Activated CD8-positive, alpha-beta memory T cell treated with anti-CD3 and anti-CD28 coated beads, Interleukin-2, amount 10 ng/mL, durations not matched to agents 7 days and 5 days (primary cell): ENCODE measurements at regions not wholly inside any gene's neighbourhood (a gene's known extent, or its start where the extent isn't known, plus 50 kb on each side); places are given as distances from the start of the nearest gene placed in this dataset.

Experiments
- ATAC-seq: fragments of 150-1000 bp; cut with Tn5 transposase; one replicate; pipeline ENCODE4 v1.10.0; 2021; ENCODE audit warnings: moderate library complexity
- CTCF ChIA-PET: fragments of 350-600 bp; sonication (Branson Sonifier 250); formaldehyde crosslinking; loops from one replicate; lab custom pipeline; 2021; ENCODE audit warnings: antibody characterized with exemption; lab: Charles Lee
- DNase-seq: peaks from one replicate; pipeline ENCODE4 v3.0.0-alpha.2; 2020
- H3K27ac Mint-ChIP-seq: one replicate; pipeline ENCODE4 v1.8.0; 2021; ENCODE audit warnings: mild to moderate bottlenecking, mixed read lengths
- H3K27me3 Mint-ChIP-seq: one replicate; pipeline ENCODE4 v1.8.0; 2021; ENCODE audit warnings: mixed read lengths
- H3K36me3 Mint-ChIP-seq: one replicate; pipeline ENCODE4 v1.8.0; 2021; ENCODE audit warnings: mild to moderate bottlenecking, mixed read lengths
- H3K4me1 Mint-ChIP-seq: one replicate; pipeline ENCODE4 v1.8.0; 2021; ENCODE audit warnings: mixed read lengths
- H3K4me3 Mint-ChIP-seq: one replicate; pipeline ENCODE4 v1.8.0; 2021; ENCODE audit warnings: mild to moderate bottlenecking, moderate library complexity, mixed read lengths
- H3K9me3 Mint-ChIP-seq: one replicate; pipeline ENCODE4 v1.8.0; 2022; ENCODE audit warnings: low read depth, mixed read lengths

DNA sequence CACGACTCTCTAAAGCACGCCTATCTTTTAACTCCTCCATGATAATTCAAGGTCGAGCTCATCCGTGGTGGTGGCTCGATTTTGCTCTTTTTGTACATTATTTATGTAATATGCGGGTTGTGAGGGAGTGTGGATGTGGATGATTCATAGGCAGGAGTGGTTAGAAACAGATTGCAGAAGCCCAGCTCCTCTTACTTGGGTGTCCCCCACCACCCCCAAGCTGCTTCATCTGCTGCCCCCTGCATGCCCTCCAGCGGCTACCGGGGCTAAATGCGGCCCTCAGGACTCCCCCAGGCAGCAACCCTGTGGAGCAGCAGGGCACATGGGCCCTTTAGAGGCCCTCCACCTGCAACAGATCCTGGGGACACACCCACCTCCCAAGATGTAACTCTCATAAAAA is 111.5 kb upstream of the SELENOK start:
- no peaks in the 10 kb centered on the region for H3K27me3 Mint-ChIP-seq
- H3K9me3 Mint-ChIP-seq, result no peaks in the 10 kb centered on the region
- H3K4me1 Mint-ChIP-seq, result no peaks in the 10 kb centered on the region
- DNase-seq (no peak), ATAC-seq (no peak)
- CTCF ChIA-PET, result no interaction called here
- H3K4me3 Mint-ChIP-seq, result no peak overlapping the region
- no peaks in the 10 kb centered on the region for H3K36me3 Mint-ChIP-seq
- no peak overlapping the region for H3K27ac Mint-ChIP-seq

- CTCF ChIA-PET, result no interaction called here
- Mint-ChIP-seq H3K27ac (no peak overlapping the region), H3K27me3 (no peaks in the 10 kb centered on the region), H3K4me1 (no peaks in the 10 kb centered on the region), H3K9me3 (no peaks in the 10 kb centered on the region), H3K4me3 (no peak overlapping the region), H3K36me3 (no peaks in the 10 kb centered on the region)
- DNase-seq (no peak), ATAC-seq (no peak)
These were observed 108.1 kb upstream of the SELENOK start for GRCh38 chr3:53999725-54000124.

DNA sequence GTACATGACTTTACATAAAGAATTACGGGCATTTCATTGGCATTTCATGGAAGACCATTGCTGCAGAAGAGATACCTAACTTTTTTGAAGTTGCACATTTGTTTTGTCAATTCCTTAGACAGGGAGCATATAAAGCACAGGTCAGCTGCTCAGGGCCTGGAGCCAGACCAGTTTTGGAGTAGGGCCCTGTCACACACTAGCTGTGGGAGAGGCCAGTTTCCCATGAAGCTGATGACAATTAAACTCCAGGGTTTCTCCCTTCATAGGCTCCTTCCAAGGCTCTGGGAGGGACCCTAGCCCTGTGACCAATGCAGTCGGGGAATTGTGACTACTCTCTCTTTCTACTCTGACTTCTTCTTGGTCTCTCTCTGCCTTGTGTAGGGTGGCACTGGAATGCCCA is 107.3 kb upstream of the SELENOK start:
- Mint-ChIP-seq H3K27me3 (no peaks in the 10 kb centered on the region), H3K9me3 (no peaks in the 10 kb centered on the region), H3K4me3 (no peak overlapping the region), H3K27ac (no peak overlapping the region), H3K4me1 (no peaks in the 10 kb centered on the region), H3K36me3 (no peaks in the 10 kb centered on the region)
- DNase-seq (no peak), ATAC-seq (no peak)
- CTCF ChIA-PET, result no interaction called here

GRCh38 chr3:53997476-53997875 is 105.8 kb upstream of the SELENOK start:
- Mint-ChIP-seq H3K9me3 (no peaks in the 10 kb centered on the region), H3K36me3 (no peaks in the 10 kb centered on the region), H3K4me1 (no peaks in the 10 kb centered on the region), H3K27me3 (no peaks in the 10 kb centered on the region), H3K4me3 (no peak overlapping the region), H3K27ac (no peak overlapping the region)
- CTCF ChIA-PET, result no interaction called here
- no peak for ATAC-seq
- DNase-seq, result no peak

GRCh38 chr3:53996141-53996874 is 104.6 kb upstream of the SELENOK start:
- H3K4me1 Mint-ChIP-seq, result no peaks in the 10 kb centered on the region
- no peak for ATAC-seq
- H3K4me3 Mint-ChIP-seq, result no peak overlapping the region
- H3K36me3 Mint-ChIP-seq, result no peaks in the 10 kb centered on the region
- H3K27me3 Mint-ChIP-seq, result no peaks in the 10 kb centered on the region
- H3K9me3 Mint-ChIP-seq, result no peaks in the 10 kb centered on the region
- CTCF ChIA-PET, result no interaction called here
- no peak overlapping the region for H3K27ac Mint-ChIP-seq
- no peak for DNase-seq

- CTCF ChIA-PET, result no interaction called here
- Mint-ChIP-seq H3K9me3 (no peaks in the 10 kb centered on the region), H3K27me3 (no peaks in the 10 kb centered on the region), H3K36me3 (no peaks in the 10 kb centered on the region), H3K4me1 (no peaks in the 10 kb centered on the region), H3K4me3 (no peak overlapping the region), H3K27ac (no peak overlapping the region)
- no peak for ATAC-seq
- DNase-seq, result no peak
These were observed 103.4 kb upstream of the SELENOK start for GRCh38 chr3:53994986-53995603.

DNA sequence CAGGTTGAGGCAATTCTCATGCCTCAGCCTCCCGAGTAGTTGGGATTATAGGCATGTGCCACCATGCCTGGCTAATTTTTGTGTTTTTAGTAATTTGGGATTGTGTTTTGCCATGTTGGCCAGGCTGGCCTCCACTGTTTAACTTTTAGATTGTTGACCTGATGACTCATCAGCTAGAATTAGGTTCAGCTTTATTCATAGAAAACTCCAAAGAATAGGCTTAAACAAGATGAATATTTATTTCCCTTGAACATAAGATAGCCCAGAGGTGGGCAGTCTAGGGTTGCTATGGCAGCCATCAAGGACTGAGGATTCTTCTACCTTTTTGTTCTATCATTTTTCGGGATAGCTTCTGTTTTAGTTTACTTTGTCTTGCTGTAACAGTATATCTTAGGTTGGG is 99.6 kb upstream of the SELENOK start:
- DNase-seq, result no peak
- H3K4me1 Mint-ChIP-seq, result no peaks in the 10 kb centered on the region
- no peaks in the 10 kb centered on the region for H3K27me3 Mint-ChIP-seq
- no peak overlapping the region for H3K4me3 Mint-ChIP-seq
- ATAC-seq, result no peak
- H3K9me3 Mint-ChIP-seq, result no peaks in the 10 kb centered on the region
- CTCF ChIA-PET, result no interaction called here
- H3K36me3 Mint-ChIP-seq, result no peaks in the 10 kb centered on the region
- H3K27ac Mint-ChIP-seq, result no peak overlapping the region

GRCh38 chr3:53989946-53990345 is 98.3 kb upstream of the SELENOK start:
- no peaks in the 10 kb centered on the region for H3K4me1 Mint-ChIP-seq

GRCh38 chr3:53989451-53989850 is 97.8 kb upstream of the SELENOK start:
- CTCF ChIA-PET, result no interaction called here
- Mint-ChIP-seq H3K36me3 (no peaks in the 10 kb centered on the region), H3K27ac (no peak overlapping the region), H3K4me3 (no peak overlapping the region), H3K4me1 (no peaks in the 10 kb centered on the region), H3K27me3 (no peaks in the 10 kb centered on the region), H3K9me3 (no peaks in the 10 kb centered on the region)
- DNase-seq (no peak), ATAC-seq (no peak)

More at GRCh38 chr3:53989946-53990345, 98.3 kb upstream of the SELENOK start:
- ATAC-seq, result no peak
- H3K36me3 Mint-ChIP-seq, result no peaks in the 10 kb centered on the region
- no peaks in the 10 kb centered on the region for H3K9me3 Mint-ChIP-seq
- H3K4me3 Mint-ChIP-seq, result no peak overlapping the region
- CTCF ChIA-PET, result no interaction called here
- no peak for DNase-seq
- no peak overlapping the region for H3K27ac Mint-ChIP-seq
- H3K27me3 Mint-ChIP-seq, result no peaks in the 10 kb centered on the region

GRCh38 chr3:53978386-53978785 is 86.7 kb upstream of the SELENOK start:
- no peaks in the 10 kb centered on the region for H3K27me3 Mint-ChIP-seq
- H3K9me3 Mint-ChIP-seq, result peaks cover 11% of the 10 kb centered on the region
- no peak overlapping the region for H3K27ac Mint-ChIP-seq
- DNase-seq, result no peak
- no peak for ATAC-seq
- H3K36me3 Mint-ChIP-seq, result no peaks in the 10 kb centered on the region
- H3K4me1 Mint-ChIP-seq, result no peaks in the 10 kb centered on the region
- CTCF ChIA-PET, result no interaction called here
- no peak overlapping the region for H3K4me3 Mint-ChIP-seq

DNA sequence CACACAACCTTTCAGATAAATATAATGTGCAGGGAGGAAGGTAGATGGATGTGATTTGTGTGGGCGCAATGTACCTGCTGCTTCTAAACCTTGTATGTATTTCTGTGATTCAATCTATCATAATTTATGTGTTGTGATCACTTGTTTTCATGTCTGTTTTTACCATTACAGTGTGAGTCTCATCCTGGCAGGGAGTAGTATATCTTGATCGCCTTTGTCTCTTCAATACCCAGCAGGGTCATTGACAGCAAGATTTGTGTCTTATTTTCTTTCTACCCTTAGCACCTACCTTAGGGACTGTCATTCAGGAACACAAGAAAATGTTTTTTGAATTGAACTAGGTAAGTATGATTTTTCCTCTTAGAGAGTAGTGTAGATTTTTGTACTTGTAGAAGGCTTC is 83.7 kb upstream of the SELENOK start:
- CTCF ChIA-PET, result interaction anchor here (0.6 kb wide), 1 partner anchor 993 kb away, joined by 5 read pairs; no protein-coding TSS in a partner anchor
- DNase-seq, result no peak
- Mint-ChIP-seq H3K9me3 (peaks cover 15% of the 10 kb centered on the region), H3K36me3 (no peaks in the 10 kb centered on the region), H3K27me3 (no peaks in the 10 kb centered on the region), H3K27ac (no peak overlapping the region), H3K4me3 (no peak overlapping the region), H3K4me1 (no peaks in the 10 kb centered on the region)
- ATAC-seq, result no peak

DNA sequence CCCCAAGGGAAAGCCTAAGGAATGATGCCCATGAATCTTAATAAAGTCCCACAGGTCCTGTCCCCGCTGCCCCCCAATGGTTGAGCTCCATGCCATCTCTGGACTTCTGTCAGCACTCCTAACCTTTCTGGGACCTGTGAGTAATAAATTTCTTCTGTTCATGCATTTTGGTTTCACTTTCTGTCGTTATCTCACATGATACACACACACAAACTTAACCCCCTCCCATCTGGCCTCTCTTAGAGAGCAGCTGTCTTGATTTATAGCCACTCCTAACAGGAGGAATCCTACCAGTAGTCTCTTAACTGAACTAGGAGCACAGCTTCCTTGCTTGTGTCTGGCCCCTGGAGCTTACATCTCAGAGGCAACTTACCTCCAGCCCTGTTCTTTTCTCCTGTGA is 82.7 kb upstream of the SELENOK start:
- CTCF ChIA-PET, result no interaction called here

DNA sequence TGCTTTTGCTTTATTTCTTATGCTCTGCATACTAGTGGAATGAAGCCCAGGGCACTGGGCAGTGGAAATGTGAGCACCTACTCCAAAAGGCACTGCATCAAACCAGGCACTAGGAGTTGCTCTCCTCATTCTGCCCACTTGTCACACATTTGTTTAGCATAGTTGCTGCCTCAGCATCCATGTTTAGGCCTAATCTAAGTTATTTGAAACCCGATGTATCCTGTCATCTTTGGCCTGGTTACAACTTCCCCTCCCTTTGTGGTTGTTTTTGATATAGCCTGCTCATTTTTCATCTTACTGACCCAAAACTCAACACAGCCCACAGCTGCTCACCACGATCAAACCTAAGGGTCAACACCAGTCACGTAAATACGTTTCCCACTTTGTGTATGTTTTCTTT is 82.2 kb upstream of the SELENOK start:
- Mint-ChIP-seq H3K36me3 (no peaks in the 10 kb centered on the region), H3K4me3 (no peak overlapping the region), H3K4me1 (no peaks in the 10 kb centered on the region), H3K9me3 (peaks cover 15% of the 10 kb centered on the region), H3K27me3 (no peaks in the 10 kb centered on the region), H3K27ac (no peak overlapping the region)
- no peak for DNase-seq
- CTCF ChIA-PET, result no interaction called here
- no peak for ATAC-seq

More for the DNA sequence above, 82.7 kb upstream of the SELENOK start:
- no peak for DNase-seq
- Mint-ChIP-seq H3K27me3 (no peaks in the 10 kb centered on the region), H3K36me3 (no peaks in the 10 kb centered on the region), H3K9me3 (peaks cover 15% of the 10 kb centered on the region), H3K27ac (no peak overlapping the region), H3K4me1 (no peaks in the 10 kb centered on the region), H3K4me3 (no peak overlapping the region)
- ATAC-seq, result no peak

DNA sequence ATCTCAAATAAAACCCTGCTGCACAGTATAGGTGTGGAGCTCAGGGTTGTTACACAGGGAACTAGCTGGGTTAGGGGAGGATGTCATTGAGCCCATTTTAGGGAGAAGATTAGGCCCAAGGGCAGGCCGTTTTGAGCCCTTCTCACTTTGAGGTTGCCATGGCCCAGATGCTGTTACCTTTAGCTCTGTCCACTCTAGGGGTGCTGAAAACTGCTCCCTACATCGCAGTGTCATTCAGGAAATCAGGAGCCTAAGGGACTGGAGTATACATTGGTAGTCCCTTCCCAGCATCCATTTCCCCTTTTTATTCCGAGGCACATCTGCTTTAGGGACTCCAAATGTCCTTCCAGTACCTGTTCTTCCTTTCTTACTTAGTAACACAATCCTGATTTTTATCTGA is 79.0 kb upstream of the SELENOK start:
- CTCF ChIA-PET, result no interaction called here
- DNase-seq (no peak), ATAC-seq (no peak)
- Mint-ChIP-seq H3K27ac (no peak overlapping the region), H3K4me1 (no peaks in the 10 kb centered on the region), H3K9me3 (peaks cover 10% of the 10 kb centered on the region), H3K27me3 (no peaks in the 10 kb centered on the region), H3K36me3 (no peaks in the 10 kb centered on the region), H3K4me3 (no peak overlapping the region)
